ENCODE measurements at regions not wholly inside any gene's neighbourhood (a gene's known extent, or its start where the extent isn't known, plus 50 kb on each side); places are given as distances from the start of the nearest gene placed in this dataset.
"Not testable (repeated sequence)": the region's sequence is repeated elsewhere in the genome, so short reads cannot be mapped to it uniquely, and the experiment has no call there.

- no peak for DNase-seq
Measured at GRCh38 chr10:31192475-31192874, 126.5 kb upstream of the ZEB1 start.

GRCh38 chr10:31194986-31195385, 124.0 kb upstream of the ZEB1 start:
- DNase-seq: no peak

- DNase-seq: no peak
Measured at GRCh38 chr10:31197886-31198285, 121.1 kb upstream of the ZEB1 start.

GRCh38 chr10:31204090-31204489, 114.9 kb upstream of the ZEB1 start:
- DNase-seq: no peak

GRCh38 chr10:31207636-31208035, 111.4 kb upstream of the ZEB1 start:
- no peak for DNase-seq

GRCh38 chr10:31209478-31209877, 109.5 kb upstream of the ZEB1 start:
- no peak for DNase-seq

- no peak for DNase-seq
Measured at GRCh38 chr10:31210190-31210589, 108.8 kb upstream of the ZEB1 start.

GRCh38 chr10:31213959-31214358, 105.1 kb upstream of the ZEB1 start:
- no peak for DNase-seq

GRCh38 chr10:31215052-31215451, 104.0 kb upstream of the ZEB1 start:
- no peak for DNase-seq

GRCh38 chr10:31219306-31219705, 99.7 kb upstream of the ZEB1 start:
- no peak for DNase-seq

- not testable (repeated sequence) for DNase-seq
Measured at GRCh38 chr10:31228780-31229179, 90.2 kb upstream of the ZEB1 start.

- DNase-seq: no peak
Measured at GRCh38 chr10:31239961-31240360, 79.1 kb upstream of the ZEB1 start.

GRCh38 chr10:31242902-31243301, 76.1 kb upstream of the ZEB1 start:
- no peak for DNase-seq

GRCh38 chr10:31251118-31251517, 67.9 kb upstream of the ZEB1 start:
- DNase-seq: not testable (repeated sequence)

- DNase-seq: no peak
Measured at GRCh38 chr10:31253237-31253636, 65.8 kb upstream of the ZEB1 start.

GRCh38 chr10:31261511-31262311, 57.3 kb upstream of the ZEB1 start:
- no peak for DNase-seq

GRCh38 chr10:31262672-31263071, 56.3 kb upstream of the ZEB1 start:
- no peak for DNase-seq

- DNase-seq: no peak
Measured at GRCh38 chr10:31263903-31264302, 55.1 kb upstream of the ZEB1 start.

GRCh38 chr10:31268444-31269303, 50.3 kb upstream of the ZEB1 start:
- no peak for DNase-seq
